CD4-positive, alpha-beta memory T cell (primary cell): ENCODE measurements at regions not wholly inside any gene's neighbourhood (a gene's known extent, or its start where the extent isn't known, plus 50 kb on each side); places are given as distances from the start of the nearest gene placed in this dataset.

Source experiments
- CTCF ChIA-PET: fragments of 350-600 bp; sonication (Branson Sonifier 250); formaldehyde crosslinking; loops from one replicate; lab custom pipeline; 2021; ENCODE audit warnings: inconsistent platforms; ENCODE audit not compliant: partially characterized antibody; lab: Charles Lee
- POLR2A ChIA-PET: fragments of 350-600 bp; sonication (Branson Sonifier 250); formaldehyde crosslinking; loops from one replicate; lab custom pipeline; 2021; ENCODE audit not compliant: partially characterized antibody; lab: Charles Lee
- DNase-seq, 5 donors: peaks; one replicate each; pipeline versions ENCODE4 v3.0.0 to v3.0.0-alpha.2; 2020 to 2022; ENCODE audit warnings: mixed read lengths in 1 of 5
- H3K27ac ChIP-seq: one replicate; pipeline ENCODE4 v1.7.0; 2013; ENCODE audit warnings: low read depth, low read length
- H3K27me3 ChIP-seq: 2 replicates; pipeline ENCODE4 v1.7.0; 2013; ENCODE audit warnings: mild to moderate bottlenecking, low read length, moderate library complexity; ENCODE audit not compliant: insufficient read depth
- H3K36me3 ChIP-seq: 2 replicates; pipeline ENCODE4 v1.7.0; 2013; ENCODE audit warnings: mild to moderate bottlenecking, low read length, moderate library complexity; ENCODE audit not compliant: insufficient read depth
- H3K4me1 ChIP-seq: 2 replicates; pipeline ENCODE4 v1.7.0; 2013; ENCODE audit warnings: mild to moderate bottlenecking, low read length, moderate library complexity; ENCODE audit not compliant: insufficient read depth
- H3K4me3 ChIP-seq, 2 donors: one replicate each; pipeline ENCODE4 v1.7.0; 2013; ENCODE audit warnings: low read length in 2 of 2, mild to moderate bottlenecking in 1 of 2
- H3K9me3 ChIP-seq, 2 donors: one replicate each; pipeline ENCODE4 v1.7.0; 2013; ENCODE audit warnings: low read length in 2 of 2, control low read depth in 1 of 2; ENCODE audit not compliant: control insufficient read depth in 1 of 2
- H3K27ac Mint-ChIP-seq, 7 donors: one replicate each; pipeline ENCODE4 v1.8.0; 2020 to 2021; ENCODE audit warnings: mixed read lengths in 7 of 7, mild to moderate bottlenecking in 6 of 7, inconsistent platforms in 3 of 7, moderate library complexity in 3 of 7
- H3K27me3 Mint-ChIP-seq, 2 donors: one replicate each; pipeline ENCODE4 v1.8.0; 2020 to 2021; ENCODE audit warnings: mixed read lengths in 2 of 2
- H3K36me3 Mint-ChIP-seq, 2 donors: one replicate each; pipeline ENCODE4 v1.8.0; 2020 to 2021; ENCODE audit warnings: mixed read lengths in 2 of 2, inconsistent platforms in 1 of 2, mild to moderate bottlenecking in 1 of 2
- H3K4me1 Mint-ChIP-seq, 4 donors: one replicate each; pipeline ENCODE4 v1.8.0; 2020 to 2021; ENCODE audit warnings: mixed read lengths in 4 of 4, mild to moderate bottlenecking in 1 of 4
- H3K4me3 Mint-ChIP-seq, 8 donors: one replicate each; pipeline ENCODE4 v1.8.0; 2020 to 2021; ENCODE audit warnings: mixed read lengths in 8 of 8, mild to moderate bottlenecking in 7 of 8, moderate library complexity in 6 of 8, inconsistent platforms in 3 of 8
- H3K9me3 Mint-ChIP-seq, 8 donors: one replicate each; pipeline ENCODE4 v1.8.0; 2020 to 2021; ENCODE audit warnings: mixed read lengths in 8 of 8, mild to moderate bottlenecking in 5 of 8, inconsistent platforms in 3 of 8, moderate library complexity in 1 of 8
- intact Hi-C: fragments of 100-400 bp; cut with micrococcal nuclease; formaldehyde crosslinking; loops from one replicate; pipeline ENCODE4 v1.15.1; 2023

GRCh38 chr1:4081806-4082711, 182.0 kb upstream of the C1orf174 start:
- H3K27me3 Mint-ChIP-seq = peaks cover 5% of the 10 kb centered on the region in 2 donors
- no peak for DNase-seq
- ChIA-PET POLR2A (no interaction called here), CTCF (no interaction called here)
- H3K27me3 ChIP-seq = no peaks in the 10 kb centered on the region
- H3K36me3 ChIP-seq = no peaks in the 10 kb centered on the region
- H3K4me3 Mint-ChIP-seq = no peak overlapping the region
- H3K9me3 Mint-ChIP-seq = peaks cover 0 to 4% (median 0%) of the 10 kb centered on the region in 8 donors
- H3K9me3 ChIP-seq = no peaks in the 10 kb centered on the region
- no peaks in the 10 kb centered on the region for H3K36me3 Mint-ChIP-seq
- no peaks in the 10 kb centered on the region for H3K4me1 Mint-ChIP-seq
- H3K27ac ChIP-seq = no peak overlapping the region
- H3K27ac Mint-ChIP-seq = no peak overlapping the region
- intact Hi-C loops = no loop called here
- H3K4me3 ChIP-seq = no peak overlapping the region
- no peaks in the 10 kb centered on the region for H3K4me1 ChIP-seq

- Mint-ChIP-seq H3K36me3 (no peaks in the 10 kb centered on the region), H3K4me3 (no peak overlapping the region), H3K9me3 (peaks cover 0 to 4% (median 0%) of the 10 kb centered on the region in 8 donors), H3K27ac (no peak overlapping the region), H3K27me3 (peaks cover 5 to 8% of the 10 kb centered on the region in 2 donors), H3K4me1 (no peaks in the 10 kb centered on the region)
- H3K4me3 ChIP-seq = no peak overlapping the region
- intact Hi-C loops = no loop called here
- no peaks in the 10 kb centered on the region for H3K27me3 ChIP-seq
- no peaks in the 10 kb centered on the region for H3K9me3 ChIP-seq
- no peaks in the 10 kb centered on the region for H3K4me1 ChIP-seq
- ChIA-PET POLR2A (no interaction called here), CTCF (no interaction called here)
- DNase-seq = no peak
- H3K36me3 ChIP-seq = no peaks in the 10 kb centered on the region
- H3K27ac ChIP-seq = no peak overlapping the region
These were observed 183.4 kb upstream of the C1orf174 start for GRCh38 chr1:4083231-4084047.

GRCh38 chr1:4084048-4084431, 184.0 kb upstream of the C1orf174 start:
- Histone ChIP-seq H3K27ac (no peak overlapping the region), H3K36me3 (no peaks in the 10 kb centered on the region), H3K9me3 (no peaks in the 10 kb centered on the region), H3K4me3 (no peak overlapping the region), H3K27me3 (no peaks in the 10 kb centered on the region), H3K4me1 (no peaks in the 10 kb centered on the region)
- Mint-ChIP-seq H3K9me3 (peaks cover 0 to 4% (median 0%) of the 10 kb centered on the region in 8 donors), H3K36me3 (no peaks in the 10 kb centered on the region), H3K27ac (no peak overlapping the region), H3K4me1 (no peaks in the 10 kb centered on the region), H3K4me3 (no peak overlapping the region), H3K27me3 (peaks cover 5 to 8% of the 10 kb centered on the region in 2 donors)
- intact Hi-C loops = no loop called here
- ChIA-PET POLR2A (no interaction called here), CTCF (no interaction called here)
- DNase-seq = no peak

GRCh38 chr1:4084446-4084845, 184.4 kb upstream of the C1orf174 start:
- ChIA-PET POLR2A (no interaction called here), CTCF (no interaction called here)
- peaks cover 5 to 8% of the 10 kb centered on the region in 2 donors for H3K27me3 Mint-ChIP-seq
- Histone ChIP-seq H3K4me1 (no peaks in the 10 kb centered on the region), H3K36me3 (no peaks in the 10 kb centered on the region), H3K9me3 (no peaks in the 10 kb centered on the region), H3K27ac (no peak overlapping the region), H3K27me3 (no peaks in the 10 kb centered on the region), H3K4me3 (no peak overlapping the region)
- intact Hi-C loops = no loop called here
- DNase-seq = no peak
- no peak overlapping the region for H3K4me3 Mint-ChIP-seq
- H3K27ac Mint-ChIP-seq = no peak overlapping the region
- H3K36me3 Mint-ChIP-seq = no peaks in the 10 kb centered on the region
- H3K4me1 Mint-ChIP-seq = no peaks in the 10 kb centered on the region
- peaks cover 0 to 4% (median 0%) of the 10 kb centered on the region in 8 donors for H3K9me3 Mint-ChIP-seq

- intact Hi-C loops = no loop called here
These were observed 184.8 kb upstream of the C1orf174 start for GRCh38 chr1:4084896-4085295.

GRCh38 chr1:4085546-4085945, 185.5 kb upstream of the C1orf174 start:
- H3K27ac Mint-ChIP-seq = no peak overlapping the region
- no peak overlapping the region for H3K4me3 Mint-ChIP-seq
- Histone ChIP-seq H3K27ac (no peak overlapping the region), H3K4me3 (no peak overlapping the region), H3K4me1 (no peaks in the 10 kb centered on the region), H3K27me3 (no peaks in the 10 kb centered on the region), H3K9me3 (no peaks in the 10 kb centered on the region), H3K36me3 (no peaks in the 10 kb centered on the region)
- H3K4me1 Mint-ChIP-seq = no peaks in the 10 kb centered on the region
- peaks cover 5 to 8% of the 10 kb centered on the region in 2 donors for H3K27me3 Mint-ChIP-seq
- intact Hi-C loops = no loop called here
- H3K9me3 Mint-ChIP-seq = peaks cover 0 to 2% (median 0%) of the 10 kb centered on the region in 8 donors
- CTCF ChIA-PET = interaction anchor here (1.2 kb wide), 1 partner anchor 12 kb away, joined by 3 read pairs; no protein-coding TSS in a partner anchor
- POLR2A ChIA-PET = no interaction called here
- H3K36me3 Mint-ChIP-seq = no peaks in the 10 kb centered on the region
- no peak for DNase-seq

More at GRCh38 chr1:4084896-4085295, 184.8 kb upstream of the C1orf174 start:
- DNase-seq = no peak
- Histone ChIP-seq H3K36me3 (no peaks in the 10 kb centered on the region), H3K4me1 (no peaks in the 10 kb centered on the region), H3K27me3 (no peaks in the 10 kb centered on the region), H3K4me3 (no peak overlapping the region), H3K9me3 (no peaks in the 10 kb centered on the region), H3K27ac (no peak overlapping the region)
- Mint-ChIP-seq H3K27me3 (peaks cover 5 to 8% of the 10 kb centered on the region in 2 donors), H3K27ac (no peak overlapping the region), H3K4me1 (no peaks in the 10 kb centered on the region), H3K9me3 (peaks cover 0 to 4% (median 0%) of the 10 kb centered on the region in 8 donors), H3K36me3 (no peaks in the 10 kb centered on the region), H3K4me3 (no peak overlapping the region)
- ChIA-PET CTCF (interaction anchor here (1.2 kb wide), 1 partner anchor 11 kb away, joined by 3 read pairs; no protein-coding TSS in a partner anchor), POLR2A (no interaction called here)
